Epidermal melanocyte (primary cell): ENCODE measurements at regions not wholly inside any gene's neighbourhood (a gene's known extent, or its start where the extent isn't known, plus 50 kb on each side); places are given as distances from the start of the nearest gene placed in this dataset.
A peak's percentile ranks its signal among the peaks of the same experiment; 100 is the strongest.
"Not testable (repeated sequence)": the region's sequence is repeated elsewhere in the genome, so short reads cannot be mapped to it uniquely, and the experiment has no call there.

Experiments
- DNase-seq: peaks from one replicate; pipeline ENCODE4 v3.0.0; 2011; ENCODE audit warnings: low spot score; ENCODE audit not compliant: insufficient read length

DNA sequence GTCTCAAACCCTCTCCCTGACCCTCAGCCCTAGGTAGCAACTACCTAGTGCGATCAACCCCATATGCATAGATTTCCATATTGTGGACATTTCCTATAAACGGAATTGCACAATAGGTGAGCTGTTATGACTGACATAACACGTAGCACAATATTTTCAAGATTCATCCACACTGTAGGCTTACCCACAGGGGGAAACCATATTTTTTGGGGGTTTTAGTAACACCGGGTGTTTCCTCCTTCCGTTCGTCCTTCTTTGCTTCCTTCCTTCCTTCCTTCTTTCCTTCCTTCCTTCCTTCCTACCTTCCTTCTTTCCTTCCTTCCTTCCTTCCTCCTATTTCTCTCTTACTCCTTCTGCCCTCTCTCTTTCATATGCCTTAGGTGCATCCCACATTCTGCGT is 524.2 kb downstream of the CWH43 start:
- DNase-seq: peak; percentile 32

- not testable (repeated sequence) for DNase-seq
Observed at GRCh38 chr4:49511353-49511752, 525.3 kb downstream of the CWH43 start.

GRCh38 chr4:49511881-49512491 is 525.9 kb downstream of the CWH43 start:
- DNase-seq: peak; percentile 17

DNA sequence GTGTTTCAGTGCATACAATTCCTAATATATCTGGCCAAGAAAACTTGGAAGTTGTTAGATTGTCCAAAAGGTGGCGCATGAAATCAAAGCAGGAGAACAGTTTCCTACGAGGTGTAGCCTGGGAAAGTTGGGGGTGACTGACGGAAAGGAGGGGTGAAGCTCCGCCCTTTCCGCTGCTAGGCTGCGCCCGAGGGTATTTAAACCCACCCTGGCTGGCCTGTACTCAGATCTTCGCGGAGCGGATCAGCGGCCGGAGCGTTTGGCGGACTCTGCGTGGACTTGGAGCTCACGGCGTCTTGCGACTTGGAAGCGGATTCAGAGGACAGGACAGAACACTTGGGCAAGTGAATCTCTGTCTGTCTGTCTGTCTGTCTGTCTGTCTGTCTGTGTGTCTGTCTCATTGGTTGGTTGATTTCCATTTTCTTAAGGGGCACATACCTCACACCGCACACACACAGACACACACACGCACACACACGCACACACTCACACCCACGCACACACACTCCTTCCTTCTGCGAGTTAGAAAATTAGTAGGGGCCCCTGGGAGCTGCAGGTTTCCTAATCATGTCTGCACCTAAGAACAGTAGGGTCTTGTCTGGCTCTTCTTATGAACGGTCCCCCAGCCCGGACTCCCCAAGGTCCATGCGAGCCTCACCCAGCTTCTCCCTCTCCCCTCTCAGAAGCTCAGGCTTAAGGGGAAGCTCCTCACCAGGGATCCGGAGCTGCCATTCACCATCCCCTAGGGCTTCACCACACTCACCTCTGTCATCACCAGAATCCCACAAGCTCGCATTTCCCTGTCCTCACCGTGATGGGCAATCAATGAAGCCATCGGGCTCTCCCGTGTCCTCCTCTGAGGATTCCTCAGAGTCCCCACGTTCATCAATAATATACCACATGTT is 526.8 kb downstream of the CWH43 start:
- not testable (repeated sequence) for DNase-seq

DNA sequence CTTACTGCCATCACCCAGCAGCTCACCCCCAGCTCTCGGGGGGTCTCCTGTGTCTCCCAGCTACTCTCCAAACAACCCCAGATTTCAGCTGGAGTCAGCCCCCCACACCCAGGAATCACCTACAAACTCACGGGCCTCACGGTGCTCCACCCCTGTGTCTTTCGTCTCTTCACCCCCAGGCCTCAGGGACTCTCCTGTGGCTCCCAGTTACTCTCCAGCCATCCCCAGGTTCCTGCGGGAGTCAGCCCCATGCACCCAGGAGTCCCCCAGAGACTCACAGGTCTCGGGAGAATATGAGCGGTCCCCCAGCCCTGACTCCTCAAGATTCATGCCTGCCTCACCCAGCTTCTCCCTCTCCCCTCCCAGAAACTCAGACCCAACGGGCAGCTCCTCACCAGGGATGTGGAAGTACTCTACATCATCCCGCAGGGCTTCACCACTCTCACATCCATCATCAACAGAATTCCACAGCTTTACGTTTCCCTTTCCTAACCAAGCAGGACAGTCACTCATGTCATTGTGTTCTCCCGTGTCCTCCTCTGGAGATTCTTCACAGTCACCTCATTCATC is 527.6 kb downstream of the CWH43 start:
- not testable (repeated sequence) for DNase-seq

- not testable (repeated sequence) for DNase-seq
Observed at GRCh38 chr4:49514171-49514699, 528.2 kb downstream of the CWH43 start.

GRCh38 chr4:49514841-49515240 is 528.8 kb downstream of the CWH43 start:
- DNase-seq: not testable (repeated sequence)

- not testable (repeated sequence) for DNase-seq
Observed at GRCh38 chr4:49515241-49515640, 529.2 kb downstream of the CWH43 start.

DNA sequence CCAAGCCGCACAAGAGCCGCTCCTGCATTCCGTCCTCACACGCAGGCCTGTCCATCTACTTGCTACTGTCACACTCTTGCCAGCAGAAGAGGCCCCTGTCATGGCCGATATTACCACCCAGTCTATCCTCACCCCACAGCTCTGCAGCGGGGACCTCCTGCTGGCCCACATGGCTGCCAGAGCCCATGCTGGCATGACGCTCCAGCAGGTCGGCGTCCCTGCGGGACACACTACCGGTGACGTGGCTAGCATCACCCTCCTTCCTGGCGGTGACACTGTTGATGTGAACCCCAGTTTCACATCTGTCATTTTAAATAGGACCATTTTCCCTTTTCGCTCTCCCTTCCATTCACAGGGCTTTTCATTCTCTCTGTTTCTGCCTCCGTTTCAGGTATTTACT is 530.0 kb downstream of the CWH43 start:
- not testable (repeated sequence) for DNase-seq

GRCh38 chr4:49516796-49517195 is 530.7 kb downstream of the CWH43 start:
- DNase-seq: no peak

GRCh38 chr4:49517485-49518205 is 531.6 kb downstream of the CWH43 start:
- DNase-seq: not testable (repeated sequence)

DNA sequence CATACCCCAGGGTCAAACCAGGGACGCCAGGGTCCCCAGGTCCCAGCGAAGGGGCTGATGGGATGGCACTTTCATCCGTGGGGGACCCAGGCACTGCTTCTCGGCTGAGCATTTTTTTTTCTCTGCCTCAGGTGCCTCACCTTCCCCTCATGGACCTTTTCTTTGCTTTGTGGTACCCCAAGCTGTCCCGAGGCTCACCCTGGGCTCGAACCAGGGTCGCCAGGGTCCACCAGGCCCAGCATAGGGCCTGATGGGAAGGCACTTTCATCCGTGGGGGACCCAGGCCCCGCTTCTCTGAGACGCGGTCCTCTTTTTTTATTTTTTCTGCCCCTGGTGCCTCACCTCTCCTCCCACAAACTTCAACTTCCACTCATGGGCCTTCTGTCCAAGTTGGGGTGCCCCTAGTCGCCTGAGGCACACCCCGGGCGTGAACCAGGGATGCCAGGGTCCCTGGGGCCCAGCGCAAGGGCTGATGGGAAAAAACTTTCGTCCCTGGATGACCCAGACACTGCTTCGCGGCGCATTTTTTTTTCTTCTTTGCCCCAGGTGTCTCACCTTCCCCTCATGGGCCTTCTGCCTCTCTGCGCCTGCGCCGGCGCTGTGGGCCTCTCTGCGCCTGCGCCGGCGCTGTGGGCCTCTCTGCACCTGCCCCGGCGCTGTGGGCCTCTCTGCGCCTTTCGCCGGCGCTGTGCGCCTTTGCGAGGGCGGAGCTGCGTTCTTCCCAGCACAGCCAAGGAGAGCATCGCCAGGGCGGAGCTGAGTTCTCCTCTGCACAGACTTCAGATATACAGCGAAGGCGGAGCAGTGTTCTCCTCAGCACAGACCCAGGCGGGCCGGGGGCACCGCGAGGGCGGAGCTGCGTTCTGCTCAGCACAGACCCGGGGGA is 533.3 kb downstream of the CWH43 start:
- DNase-seq: not testable (repeated sequence)

GRCh38 chr4:49523816-49524765 is 538.0 kb downstream of the CWH43 start:
- DNase-seq: not testable (repeated sequence)

GRCh38 chr4:49558916-49559676 is 573.0 kb downstream of the CWH43 start:
- DNase-seq: not testable (repeated sequence)

DNA sequence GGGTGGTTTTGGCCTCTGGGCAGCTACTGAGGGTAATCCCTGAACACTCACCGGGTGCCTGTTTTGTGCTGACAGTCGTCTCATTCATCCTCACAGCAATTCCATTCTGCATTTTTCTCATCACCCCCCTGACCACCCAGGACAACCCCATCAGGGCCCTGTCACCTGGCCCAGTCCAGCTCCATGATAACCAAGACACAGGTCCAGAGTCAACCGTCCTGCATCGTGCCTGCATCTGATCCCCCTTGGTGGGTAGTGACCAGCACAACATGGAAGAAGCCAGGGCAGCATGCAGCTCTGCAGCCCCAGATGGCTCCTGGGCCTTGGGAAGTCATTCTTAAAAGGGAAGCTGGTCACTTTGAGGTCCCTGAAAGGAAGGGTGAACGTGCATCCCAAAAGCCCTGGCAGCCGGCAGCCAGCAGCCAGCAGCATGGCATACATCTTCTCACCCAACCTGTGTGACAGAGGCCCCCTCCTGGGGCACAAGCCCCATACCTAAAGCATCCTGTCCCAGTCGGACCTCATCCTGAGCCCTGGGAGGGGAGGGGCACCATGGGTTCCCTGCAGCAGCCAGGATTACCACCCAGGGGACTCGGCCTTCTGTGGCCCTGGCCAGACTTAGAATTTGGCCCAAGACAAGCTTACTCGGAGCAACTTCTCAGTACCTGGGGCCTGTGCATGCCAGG is 574.2 kb downstream of the CWH43 start:
- not testable (repeated sequence) for DNase-seq

DNA sequence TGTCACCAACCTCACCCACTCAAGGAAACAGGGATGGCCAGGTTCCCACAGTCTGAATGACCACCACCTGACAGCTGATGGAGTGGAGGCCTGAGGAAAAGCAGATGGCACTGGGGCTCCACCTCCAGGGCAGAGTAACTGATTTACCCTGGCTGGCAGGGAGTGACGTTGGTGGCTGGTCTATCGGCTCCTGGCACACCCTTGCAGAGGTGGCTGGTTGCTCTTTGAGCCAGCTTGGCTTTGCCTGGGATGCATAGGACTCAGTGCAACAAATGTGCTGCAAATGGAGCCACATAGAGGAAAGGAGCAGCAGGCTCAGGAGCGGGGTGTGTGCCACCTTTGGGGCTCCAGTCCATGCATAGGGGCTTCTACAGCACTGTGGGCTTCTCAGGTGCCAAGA is 574.8 kb downstream of the CWH43 start:
- not testable (repeated sequence) for DNase-seq

DNA sequence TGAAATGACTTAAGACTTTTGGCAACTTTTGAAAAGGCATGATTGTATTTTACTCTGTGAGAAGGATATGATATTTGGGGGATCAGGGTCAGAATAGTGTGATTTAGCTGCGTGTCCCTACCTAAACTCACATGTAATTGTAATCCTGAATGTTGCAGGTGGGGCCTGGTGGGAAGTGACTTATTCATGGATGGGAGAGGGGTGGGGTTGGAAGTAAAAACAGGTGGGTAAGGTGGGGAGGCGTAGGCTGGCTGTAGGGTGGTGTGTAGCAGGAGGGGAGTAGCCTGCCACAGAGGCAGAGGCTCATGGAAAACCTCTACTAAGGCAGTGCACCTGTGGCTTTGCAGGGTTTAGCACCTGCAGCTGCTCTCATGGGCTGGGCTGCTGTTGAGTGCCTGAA is 584.2 kb downstream of the CWH43 start:
- DNase-seq: not testable (repeated sequence)
